ENCODE measurements at regions not wholly inside any gene's neighbourhood (a gene's known extent, or its start where the extent isn't known, plus 50 kb on each side); places are given as distances from the start of the nearest gene placed in this dataset.

DNA sequence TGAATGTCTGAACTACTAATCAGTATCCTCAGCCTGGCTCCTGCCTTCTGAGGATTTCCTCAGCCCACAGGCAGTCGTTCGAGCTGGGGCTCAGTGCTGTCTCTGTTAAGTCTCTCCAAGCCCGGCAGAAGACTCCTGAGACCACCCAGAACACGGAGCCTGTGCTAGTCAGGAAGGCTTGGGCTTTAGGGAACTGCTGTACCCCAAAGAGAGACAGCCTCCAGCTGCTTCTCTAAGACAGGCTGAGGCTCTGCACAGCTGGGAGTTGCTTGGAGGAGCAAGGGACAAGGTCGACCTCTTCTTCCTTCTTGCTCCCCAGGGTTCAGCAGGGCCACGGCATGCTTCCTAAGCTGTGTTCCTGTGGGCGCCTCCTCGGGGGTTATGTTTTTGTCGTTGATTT is 283.4 kb upstream of the MYT1L start:
- TF ChIP-seq, protein P1, sequence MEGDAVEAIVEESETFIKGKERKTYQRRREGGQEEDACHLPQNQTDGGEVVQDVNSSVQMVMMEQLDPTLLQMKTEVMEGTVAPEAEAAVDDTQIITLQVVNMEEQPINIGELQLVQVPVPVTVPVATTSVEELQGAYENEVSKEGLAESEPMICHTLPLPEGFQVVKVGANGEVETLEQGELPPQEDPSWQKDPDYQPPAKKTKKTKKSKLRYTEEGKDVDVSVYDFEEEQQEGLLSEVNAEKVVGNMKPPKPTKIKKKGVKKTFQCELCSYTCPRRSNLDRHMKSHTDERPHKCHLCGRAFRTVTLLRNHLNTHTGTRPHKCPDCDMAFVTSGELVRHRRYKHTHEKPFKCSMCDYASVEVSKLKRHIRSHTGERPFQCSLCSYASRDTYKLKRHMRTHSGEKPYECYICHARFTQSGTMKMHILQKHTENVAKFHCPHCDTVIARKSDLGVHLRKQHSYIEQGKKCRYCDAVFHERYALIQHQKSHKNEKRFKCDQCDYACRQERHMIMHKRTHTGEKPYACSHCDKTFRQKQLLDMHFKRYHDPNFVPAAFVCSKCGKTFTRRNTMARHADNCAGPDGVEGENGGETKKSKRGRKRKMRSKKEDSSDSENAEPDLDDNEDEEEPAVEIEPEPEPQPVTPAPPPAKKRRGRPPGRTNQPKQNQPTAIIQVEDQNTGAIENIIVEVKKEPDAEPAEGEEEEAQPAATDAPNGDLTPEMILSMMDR (IDR thresholded peaks at IDR 0.05) = no peak
- TF ChIP-seq EZH2 (IDR thresholded peaks at IDR 0.05) = no peak
